GM12878 (cell line): ENCODE measurements at regions not wholly inside any gene's neighbourhood (a gene's known extent, or its start where the extent isn't known, plus 50 kb on each side); places are given as distances from the start of the nearest gene placed in this dataset.

Experiments
- FOXK2 ChIP-seq: fragments of 450-650 bp; IDR thresholded peaks from 2 replicates; pipeline ENCODE4 v1.6.1; 2017; ENCODE audit warnings: mild to moderate bottlenecking, moderate library complexity
- TAF1 ChIP-seq: IDR thresholded peaks from 2 replicates; pipeline ENCODE4 v1.6.1; 2011; ENCODE audit warnings: mild to moderate bottlenecking, low read depth, low read length, borderline replicate concordance
- TF ChIP-seq, protein P1 (sequence below): fragments of 450-650 bp; IDR thresholded peaks from 2 replicates; pipeline ENCODE4 v1.6.1; 2014; ENCODE audit warnings: mild to moderate bottlenecking
- TF ChIP-seq, protein P2 (sequence below), 3 experiments: IDR thresholded peaks in 2 of 3; conservative IDR thresholded peaks in 1 of 3; 2 replicates each; pipeline ENCODE4 v1.5.1; 2011; ENCODE audit warnings: low read depth in 3 of 3, low read length in 3 of 3, mild to moderate bottlenecking in 3 of 3, control low read depth in 2 of 3, moderate library complexity in 2 of 3, inconsistent platforms in 1 of 3, mixed read lengths in 1 of 3; ENCODE audit not compliant: control insufficient read depth in 2 of 3, insufficient read depth in 1 of 3; ENCODE audit errors: extremely low read depth in 1 of 3

DNA sequence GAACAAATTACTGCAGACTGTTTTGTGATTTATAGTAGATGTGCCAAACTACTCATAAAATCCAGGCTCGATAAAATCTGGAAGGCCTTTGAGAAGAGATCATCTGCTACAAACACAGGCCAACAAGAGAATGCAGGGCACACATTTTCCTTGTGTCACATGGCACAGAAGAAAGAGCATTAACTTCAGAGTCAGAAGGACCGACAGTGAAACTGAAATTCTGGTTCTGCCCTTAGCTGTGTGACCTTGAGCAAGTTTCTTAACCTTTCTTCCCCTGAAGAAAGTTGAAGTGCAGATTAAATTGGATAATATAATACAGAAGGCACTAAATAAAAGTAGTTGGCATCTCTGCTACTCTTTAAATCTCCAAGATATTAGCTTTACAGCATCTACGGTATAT is 338.4 kb upstream of the IRAK1BP1 start:
- TF ChIP-seq TAF1 (no peak), FOXK2 (no peak)
- TF ChIP-seq, protein P1, sequence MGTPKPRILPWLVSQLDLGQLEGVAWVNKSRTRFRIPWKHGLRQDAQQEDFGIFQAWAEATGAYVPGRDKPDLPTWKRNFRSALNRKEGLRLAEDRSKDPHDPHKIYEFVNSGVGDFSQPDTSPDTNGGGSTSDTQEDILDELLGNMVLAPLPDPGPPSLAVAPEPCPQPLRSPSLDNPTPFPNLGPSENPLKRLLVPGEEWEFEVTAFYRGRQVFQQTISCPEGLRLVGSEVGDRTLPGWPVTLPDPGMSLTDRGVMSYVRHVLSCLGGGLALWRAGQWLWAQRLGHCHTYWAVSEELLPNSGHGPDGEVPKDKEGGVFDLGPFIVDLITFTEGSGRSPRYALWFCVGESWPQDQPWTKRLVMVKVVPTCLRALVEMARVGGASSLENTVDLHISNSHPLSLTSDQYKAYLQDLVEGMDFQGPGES = no peak
- TF ChIP-seq, protein P2, sequence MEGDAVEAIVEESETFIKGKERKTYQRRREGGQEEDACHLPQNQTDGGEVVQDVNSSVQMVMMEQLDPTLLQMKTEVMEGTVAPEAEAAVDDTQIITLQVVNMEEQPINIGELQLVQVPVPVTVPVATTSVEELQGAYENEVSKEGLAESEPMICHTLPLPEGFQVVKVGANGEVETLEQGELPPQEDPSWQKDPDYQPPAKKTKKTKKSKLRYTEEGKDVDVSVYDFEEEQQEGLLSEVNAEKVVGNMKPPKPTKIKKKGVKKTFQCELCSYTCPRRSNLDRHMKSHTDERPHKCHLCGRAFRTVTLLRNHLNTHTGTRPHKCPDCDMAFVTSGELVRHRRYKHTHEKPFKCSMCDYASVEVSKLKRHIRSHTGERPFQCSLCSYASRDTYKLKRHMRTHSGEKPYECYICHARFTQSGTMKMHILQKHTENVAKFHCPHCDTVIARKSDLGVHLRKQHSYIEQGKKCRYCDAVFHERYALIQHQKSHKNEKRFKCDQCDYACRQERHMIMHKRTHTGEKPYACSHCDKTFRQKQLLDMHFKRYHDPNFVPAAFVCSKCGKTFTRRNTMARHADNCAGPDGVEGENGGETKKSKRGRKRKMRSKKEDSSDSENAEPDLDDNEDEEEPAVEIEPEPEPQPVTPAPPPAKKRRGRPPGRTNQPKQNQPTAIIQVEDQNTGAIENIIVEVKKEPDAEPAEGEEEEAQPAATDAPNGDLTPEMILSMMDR (IDR thresholded peaks at IDR 0.05 in 2 of 3, conservative IDR thresholded peaks at IDR 0.05 in 1 of 3; ENCODE audit: control insufficient read depth in 2 of 3, extremely low read depth in 1 of 3, insufficient read depth in 1 of 3, low read depth in 3 of 3, low read length in 3 of 3) = no peak
